Activated CD4-positive, alpha-beta T cell treated with anti-CD3 and anti-CD28 coated beads, Interleukin-2, amount 50 U/mL, for 4 hours (primary cell): ENCODE measurements at regions not wholly inside any gene's neighbourhood (a gene's known extent, or its start where the extent isn't known, plus 50 kb on each side); places are given as distances from the start of the nearest gene placed in this dataset.

Experiments
- DNase-seq, 2 experiments: peaks; one replicate each; pipeline ENCODE4 v3.0.0-alpha.2; 2020

- no peak for DNase-seq
Measured at GRCh38 chr2:19409046-19409445, 50.6 kb upstream of the OSR1 start.

DNA sequence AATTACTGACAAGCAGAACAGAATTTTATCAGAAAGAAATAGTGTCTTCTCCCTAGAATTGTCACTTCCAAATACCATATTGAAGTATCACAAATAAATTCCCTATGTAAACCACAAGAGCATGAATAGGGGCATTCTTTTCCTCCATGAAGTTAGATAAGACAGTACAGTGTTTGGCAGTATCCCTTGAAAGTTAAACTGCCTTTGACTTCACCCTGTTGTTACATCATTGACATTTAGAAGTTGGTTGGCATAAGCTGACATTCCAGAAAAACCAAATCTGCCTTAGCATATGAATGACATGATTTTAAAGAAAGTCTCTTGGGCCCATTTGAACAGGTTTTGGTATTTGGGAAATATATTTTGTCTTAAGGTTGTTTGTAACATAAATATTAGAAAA lies 50.2 kb upstream of the OSR1 start:
- no peak for DNase-seq
